Thyroid gland (tissue), 4 donors: ENCODE measurements at regions not wholly inside any gene's neighbourhood (a gene's known extent, or its start where the extent isn't known, plus 50 kb on each side); places are given as distances from the start of the nearest gene placed in this dataset.

ENCODE experiments used
- DNase-seq, 2 donors: peaks; one replicate each; pipeline ENCODE4 v3.0.0-alpha.2; 2019
- H3K27ac ChIP-seq, 3 donors: fragments of 200-600 bp; sonication (generic); 1 replicate in 2 of 3; 2 replicates in 1 of 3; pipeline ENCODE4 v1.5.1; 2016 to 2019; ENCODE audit warnings: mild to moderate bottlenecking in 1 of 3, moderate library complexity in 1 of 3
- H3K27me3 ChIP-seq: fragments of 200-600 bp; sonication (generic); one replicate; pipeline ENCODE4 v1.5.1; 2019
- H3K36me3 ChIP-seq, 2 donors: fragments of 200-600 bp; sonication (generic); one replicate each; pipeline ENCODE4 v1.5.1; 2016 to 2019
- H3K4me1 ChIP-seq, 2 donors: fragments of 200-600 bp; sonication (generic); one replicate each; pipeline ENCODE4 v1.5.1; 2017 to 2019
- H3K4me3 ChIP-seq, 3 donors: fragments of 200-600 bp; sonication (generic); replicated peaks in 1 of 3; 1 replicate in 2 of 3; 2 replicates in 1 of 3; pipeline ENCODE4 v1.5.1; 2016; ENCODE audit warnings: mild to moderate bottlenecking in 1 of 3
- H3K9me3 ChIP-seq: fragments of 200-600 bp; sonication (generic); one replicate; pipeline ENCODE4 v1.5.1; 2017
- CTCF ChIP-seq, 6 experiments: fragments of 200-600 bp in 3 of 6; fragments of 450-650 bp in 3 of 6; sonication (generic) in 3 of 6; IDR thresholded peaks; one replicate each; pipeline ENCODE4 v1.5.1; 2016 to 2019; ENCODE audit warnings: antibody characterized with exemption in 6 of 6, mild to moderate bottlenecking in 2 of 6, inconsistent platforms in 1 of 6, moderate library complexity in 1 of 6
- POLR2A ChIP-seq, 2 donors: fragments of 450-650 bp; IDR thresholded peaks; one replicate each; pipeline ENCODE4 v1.6.1; 2017; ENCODE audit warnings: antibody characterized with exemption in 2 of 2, mild to moderate bottlenecking in 2 of 2, moderate library complexity in 1 of 2
- WGBS, 2 donors: methylation state at CpG; one replicate each; pipeline ENCODE4 v1.1.5; 2017; 5-methylcytosine and 5-hydroxymethylcytosine counted together
- intact Hi-C: fragments of 100-400 bp; cut with DNase I; formaldehyde crosslinking; loops from one replicate; pipeline ENCODE4 v1.15.1; 2023

DNA sequence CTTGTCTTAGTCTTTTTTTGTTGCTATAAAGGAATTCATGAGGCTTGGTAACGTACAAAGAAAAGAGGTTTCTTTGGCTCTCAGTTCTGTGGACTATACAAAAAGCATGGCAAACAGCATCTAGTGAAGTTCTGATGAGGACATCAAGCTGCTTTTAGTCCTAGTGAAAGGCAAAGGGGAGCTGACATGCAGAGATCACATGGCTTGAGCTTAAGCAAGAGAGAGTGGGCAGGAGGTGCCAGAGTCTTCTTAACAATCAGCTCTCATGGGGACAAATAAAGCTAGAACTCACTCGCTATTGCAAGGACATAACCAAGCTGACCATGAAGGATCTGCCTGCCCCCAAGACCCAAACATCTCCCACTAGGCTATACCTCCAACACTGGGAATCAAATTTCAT lies 1063.1 kb downstream of the PCDH7 start:
- Histone ChIP-seq H3K9me3 (no peaks in the 10 kb centered on the region), H3K4me3 (no peak overlapping the region), H3K36me3 (no peaks in the 10 kb centered on the region), H3K4me1 (no peaks in the 10 kb centered on the region), H3K27ac (no peak overlapping the region), H3K27me3 (no peaks in the 10 kb centered on the region)
- WGBS, 2 donors, result 91 to 95% methylated on average over 2 of the region's 2 CpGs
- DNase-seq, result no peak
- TF ChIP-seq POLR2A (IDR thresholded peaks at IDR 0.05), result no peak
- no peak for TF ChIP-seq CTCF (IDR thresholded peaks at IDR 0.05)
- intact Hi-C loops, result no loop called here

GRCh38 chr4:31784558-31784957 lies 1064.4 kb downstream of the PCDH7 start:
- no peaks in the 10 kb centered on the region for H3K36me3 ChIP-seq
- no peaks in the 10 kb centered on the region for H3K9me3 ChIP-seq
- no peaks in the 10 kb centered on the region for H3K4me1 ChIP-seq
- H3K4me3 ChIP-seq, result no peak overlapping the region
- no peak for TF ChIP-seq POLR2A (IDR thresholded peaks at IDR 0.05)
- no peak for TF ChIP-seq CTCF (IDR thresholded peaks at IDR 0.05)
- WGBS, 2 donors, result 64 to 75% methylated on average over 2 of the region's 2 CpGs
- DNase-seq, result no peak
- intact Hi-C loops, result no loop called here
- no peak overlapping the region for H3K27ac ChIP-seq
- H3K27me3 ChIP-seq, result no peaks in the 10 kb centered on the region

- Histone ChIP-seq H3K36me3 (no peaks in the 10 kb centered on the region), H3K27ac (no peak overlapping the region), H3K27me3 (no peaks in the 10 kb centered on the region), H3K4me3 (no peak overlapping the region), H3K9me3 (no peaks in the 10 kb centered on the region), H3K4me1 (no peaks in the 10 kb centered on the region)
- DNase-seq, result no peak
- no peak for TF ChIP-seq POLR2A (IDR thresholded peaks at IDR 0.05)
- TF ChIP-seq CTCF (IDR thresholded peaks at IDR 0.05), result no peak
- intact Hi-C loops, result no loop called here
- 75% methylated on average over 1 of the region's 1 CpG for WGBS, 2 donors
Measured at GRCh38 chr4:31787701-31788100, 1067.5 kb downstream of the PCDH7 start.

DNA sequence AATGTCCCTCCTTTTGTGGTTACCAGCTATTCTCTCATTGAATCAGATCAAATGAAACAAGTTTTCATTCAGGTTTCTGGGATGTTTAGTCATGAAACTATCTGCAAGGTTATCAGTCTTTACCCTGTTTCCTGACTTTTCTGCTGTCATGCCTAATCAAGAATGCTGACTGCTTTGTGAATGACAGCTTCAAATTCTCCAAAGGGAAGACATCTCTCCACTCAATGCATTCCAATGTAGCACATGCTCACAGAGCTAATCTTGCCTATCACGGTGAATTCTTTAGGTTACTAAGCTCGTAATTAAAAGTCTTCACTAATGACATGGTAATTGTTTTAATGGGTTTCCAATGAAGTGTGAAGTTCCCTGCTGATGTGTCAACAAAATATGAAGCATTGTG lies 1068.5 kb downstream of the PCDH7 start:
- H3K4me3 ChIP-seq, result no peak overlapping the region
- H3K9me3 ChIP-seq, result no peaks in the 10 kb centered on the region
- DNase-seq, result no peak
- 55 to 58% methylated on average over 2 of the region's 2 CpGs for WGBS, 2 donors
- H3K27me3 ChIP-seq, result no peaks in the 10 kb centered on the region
- no peaks in the 10 kb centered on the region for H3K4me1 ChIP-seq
- TF ChIP-seq POLR2A (IDR thresholded peaks at IDR 0.05) (no peak), CTCF (IDR thresholded peaks at IDR 0.05) (no peak)
- intact Hi-C loops, result no loop called here
- no peaks in the 10 kb centered on the region for H3K36me3 ChIP-seq
- no peak overlapping the region for H3K27ac ChIP-seq

- no peak for DNase-seq
- no peaks in the 10 kb centered on the region for H3K36me3 ChIP-seq
- no peaks in the 10 kb centered on the region for H3K27me3 ChIP-seq
- TF ChIP-seq POLR2A (IDR thresholded peaks at IDR 0.05) (no peak), CTCF (IDR thresholded peaks at IDR 0.05) (no peak)
- no peaks in the 10 kb centered on the region for H3K4me1 ChIP-seq
- no peak overlapping the region for H3K27ac ChIP-seq
- no peaks in the 10 kb centered on the region for H3K9me3 ChIP-seq
- H3K4me3 ChIP-seq, result no peak overlapping the region
- WGBS, 2 donors, result 86 to 89% methylated on average over 1 of the region's 1 CpG
- intact Hi-C loops, result no loop called here
Measured at GRCh38 chr4:31791666-31792065, 1071.5 kb downstream of the PCDH7 start.
